T-helper 2 cell treated with Interferon-gamma antibody and Interleukin-4, amounts not matched to agents 100 ng/mL and 5 ng/mL, for 36 hours (primary cell): ENCODE measurements at regions not wholly inside any gene's neighbourhood (a gene's known extent, or its start where the extent isn't known, plus 50 kb on each side); places are given as distances from the start of the nearest gene placed in this dataset.
"Not testable (repeated sequence)": the region's sequence is repeated elsewhere in the genome, so short reads cannot be mapped to it uniquely, and the experiment has no call there.

Source experiments
- intact Hi-C: fragments of 100-400 bp; cut with micrococcal nuclease; formaldehyde crosslinking; loops from one replicate; pipeline ENCODE4 v1.15.1; 2023

DNA sequence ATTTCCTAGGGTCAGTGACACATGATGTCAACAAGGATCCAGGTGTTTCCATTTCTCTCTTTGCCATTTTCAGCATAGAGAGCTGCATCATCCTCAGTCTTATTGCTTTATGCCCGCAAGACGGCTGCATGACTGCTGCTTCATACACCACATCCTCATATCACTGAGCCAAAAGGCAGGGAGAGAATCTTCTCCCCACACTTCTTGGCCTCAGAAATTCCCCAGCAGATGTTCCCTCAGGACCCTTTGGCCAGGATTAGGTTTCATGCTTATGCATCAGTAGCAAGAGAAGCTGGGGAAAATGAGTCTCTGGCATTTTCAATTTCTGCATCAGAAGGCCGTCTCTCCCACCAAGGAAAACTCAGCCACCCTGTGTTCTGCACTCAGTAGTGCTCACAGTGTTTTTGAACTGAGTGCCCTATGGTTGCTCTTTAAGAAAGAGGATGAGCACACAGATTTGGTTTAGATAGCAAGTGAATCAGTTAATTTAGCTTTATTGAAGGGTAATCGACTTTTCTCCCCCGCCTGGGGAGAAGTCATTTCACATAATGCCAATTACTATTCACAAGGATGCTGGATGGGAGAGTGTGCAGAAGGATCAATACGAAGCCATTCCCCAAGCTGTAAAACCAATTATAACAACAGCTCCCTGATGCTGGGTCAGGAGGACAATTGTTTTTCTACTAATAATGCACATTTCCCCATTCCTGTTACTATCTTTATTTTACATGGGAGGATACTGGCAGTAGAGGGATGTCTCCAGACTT is 360.2 kb downstream of the HHIPL2 start:
- intact Hi-C loops = loop anchor here (5.0 kb wide), 1 partner anchor 1045 kb away; no protein-coding TSS in a partner anchor

DNA sequence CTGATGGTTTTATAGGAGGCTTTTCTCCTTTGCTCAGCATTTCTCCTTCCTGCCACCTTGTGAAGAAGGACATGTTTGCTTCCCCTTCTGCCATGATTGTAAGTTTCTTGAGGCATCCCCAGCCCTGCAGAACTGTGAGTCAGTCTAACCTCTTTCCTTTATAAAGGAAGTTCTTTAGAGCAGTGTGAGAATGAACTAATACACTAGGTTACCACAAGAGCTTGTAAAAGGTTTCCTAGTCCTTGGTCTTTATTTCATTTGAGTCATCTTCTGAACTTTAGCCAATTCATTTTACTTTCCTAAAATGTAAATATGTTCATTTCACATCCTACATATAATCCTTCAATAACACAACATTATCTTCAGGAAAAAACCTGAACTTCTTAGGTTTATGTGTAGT is 365.3 kb downstream of the HHIPL2 start:
- intact Hi-C loops = no loop called here

DNA sequence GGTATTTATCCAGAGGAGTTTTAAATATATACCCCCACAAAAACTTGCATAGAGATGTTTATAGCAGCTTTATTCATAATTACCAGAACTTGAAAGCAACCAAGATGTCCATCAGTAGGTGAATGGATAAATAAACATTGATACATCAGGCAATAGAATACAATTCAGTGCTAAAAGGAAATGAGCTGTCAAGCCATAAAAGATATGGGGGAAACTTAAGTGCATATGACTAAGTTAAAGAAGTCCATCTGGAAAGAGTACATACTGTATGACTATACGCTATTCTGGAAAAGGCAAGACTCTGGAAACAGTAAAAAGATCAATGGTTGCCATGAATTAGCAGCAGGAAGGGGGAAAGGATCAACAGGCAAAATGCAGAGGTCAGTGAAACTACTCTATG is 366.7 kb downstream of the HHIPL2 start:
- intact Hi-C loops = no loop called here

- intact Hi-C loops = not testable (repeated sequence)
Observed at GRCh38 chr1:222177496-222177895, 370.4 kb downstream of the HHIPL2 start.

DNA sequence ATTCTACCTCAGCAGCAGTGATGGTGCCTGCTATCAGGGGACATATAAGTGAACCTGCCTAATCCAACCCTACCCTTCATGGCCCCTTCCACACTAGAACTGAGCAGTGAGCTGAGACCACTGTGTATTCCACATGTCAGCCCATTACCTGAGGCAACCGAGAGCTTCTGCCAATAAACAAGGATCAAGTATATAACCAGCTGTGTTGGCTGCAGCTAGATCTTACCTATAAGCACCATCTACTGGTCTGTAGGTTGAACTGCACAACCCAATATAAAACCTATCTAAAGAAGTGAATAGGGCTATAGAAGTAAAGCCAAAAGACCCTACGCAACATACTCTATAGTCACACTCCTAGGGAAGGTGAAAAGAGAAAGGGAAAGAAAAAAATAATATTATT is 376.9 kb downstream of the HHIPL2 start:
- intact Hi-C loops = no loop called here

DNA sequence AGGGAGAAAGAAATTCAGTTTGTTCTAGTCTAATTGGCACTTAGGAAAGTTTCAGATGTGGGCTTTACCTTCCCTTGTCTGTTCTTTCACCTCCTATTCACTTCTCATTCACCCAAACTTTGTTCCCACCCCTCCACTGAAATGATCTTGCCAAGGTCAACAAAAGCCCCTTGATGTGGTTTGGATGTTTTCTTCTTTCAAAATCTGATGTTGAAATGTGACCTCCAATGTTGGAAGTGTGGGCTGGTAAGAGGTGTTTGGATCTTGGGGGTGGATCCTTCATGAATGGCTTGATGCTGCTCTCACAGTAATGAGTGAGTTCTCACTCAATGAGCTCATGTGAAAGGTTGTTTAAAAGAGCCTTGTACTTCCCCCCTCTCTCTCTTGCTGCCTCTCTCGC is 379.3 kb downstream of the HHIPL2 start:
- intact Hi-C loops = loop anchor here (5.0 kb wide), 1 partner anchor 691 kb away; no protein-coding TSS in a partner anchor

DNA sequence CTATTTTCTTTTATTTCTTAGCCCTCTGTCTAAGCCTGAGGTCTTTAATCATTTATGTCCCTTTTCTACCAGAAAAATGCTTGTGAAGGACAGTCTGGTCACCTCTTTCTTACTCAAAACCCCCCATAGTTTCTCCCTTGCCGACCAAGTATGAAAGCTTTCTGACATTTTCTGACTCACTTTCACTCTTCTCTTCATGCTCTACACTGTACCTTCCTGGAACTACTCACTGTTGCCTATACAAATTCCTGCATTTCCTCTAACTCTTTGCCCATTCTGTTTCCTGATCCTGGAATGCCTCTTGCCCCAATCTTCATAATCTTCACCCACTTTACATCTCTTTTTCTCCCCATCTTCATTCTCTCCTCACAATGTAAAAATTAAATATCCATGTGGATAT is 380.0 kb downstream of the HHIPL2 start:
- intact Hi-C loops = loop anchor here (5.0 kb wide), 1 partner anchor 691 kb away; no protein-coding TSS in a partner anchor

GRCh38 chr1:222167111-222167510 is 380.8 kb downstream of the HHIPL2 start:
- intact Hi-C loops = loop anchor here (5.0 kb wide), 1 partner anchor 690 kb away; no protein-coding TSS in a partner anchor

DNA sequence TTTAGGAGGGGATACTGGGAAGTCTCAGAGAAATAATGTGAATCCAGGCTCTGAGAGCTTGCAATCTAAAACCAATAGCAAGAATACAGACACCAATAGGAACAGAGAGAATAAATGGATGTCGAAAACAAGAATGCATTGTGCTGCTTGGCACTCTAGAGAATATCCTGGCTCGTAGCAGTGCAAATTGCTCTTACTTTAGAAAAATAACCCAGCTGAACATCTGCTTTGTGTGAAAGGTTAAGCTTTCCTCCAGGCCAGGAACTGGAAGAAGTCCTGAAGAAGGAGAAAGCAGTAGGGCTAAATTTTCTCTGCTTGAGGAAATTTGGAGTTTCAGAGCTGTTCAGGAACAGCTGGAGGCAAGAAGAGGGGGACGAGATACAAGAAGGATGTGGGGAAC is 382.3 kb downstream of the HHIPL2 start:
- intact Hi-C loops = loop anchor here (5.0 kb wide), 1 partner anchor 688 kb away; no protein-coding TSS in a partner anchor

DNA sequence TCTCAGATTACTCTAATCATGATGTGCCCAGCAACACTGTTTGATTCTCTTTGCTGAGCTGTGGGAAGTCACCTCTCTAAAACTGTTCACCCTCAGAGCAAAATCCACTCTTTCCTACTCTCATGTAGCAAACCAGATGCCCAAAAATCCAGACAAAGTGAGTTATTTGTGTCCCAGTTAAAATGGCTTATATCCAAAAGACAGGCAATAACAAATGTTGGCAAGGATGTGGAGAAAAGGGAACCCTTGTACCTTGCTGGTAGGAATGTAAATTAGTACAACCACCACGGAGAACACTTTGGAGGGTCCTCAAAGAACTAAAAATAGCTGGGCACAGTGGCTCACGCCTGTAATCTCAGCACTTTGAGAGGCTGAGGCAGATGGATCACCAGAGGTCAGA is 384.0 kb downstream of the HHIPL2 start:
- intact Hi-C loops = no loop called here

- intact Hi-C loops = no loop called here
Observed at GRCh38 chr1:222161676-222162075, 386.2 kb downstream of the HHIPL2 start.

DNA sequence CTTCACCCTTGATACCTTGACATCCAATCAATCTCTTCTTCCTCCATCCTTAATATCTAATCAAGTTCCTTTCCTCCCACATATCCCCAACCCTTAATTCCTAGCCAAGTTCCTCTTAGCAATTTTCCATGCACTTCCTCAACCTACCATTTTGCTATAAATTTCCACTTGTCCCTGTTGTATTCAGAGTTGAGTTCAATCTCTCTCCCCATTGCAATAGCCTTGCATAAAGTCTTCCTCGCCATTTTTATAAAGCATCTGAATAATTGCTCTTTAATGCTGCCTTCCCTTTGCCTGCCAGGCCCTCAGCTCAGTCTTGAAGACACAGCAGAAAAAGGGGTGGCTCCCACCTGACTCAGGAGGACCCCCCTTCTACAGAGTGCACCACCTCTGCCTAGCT is 390.3 kb downstream of the HHIPL2 start:
- intact Hi-C loops = no loop called here

GRCh38 chr1:222140206-222140605 is 398.3 kb upstream of the DUSP10 start:
- intact Hi-C loops = no loop called here

DNA sequence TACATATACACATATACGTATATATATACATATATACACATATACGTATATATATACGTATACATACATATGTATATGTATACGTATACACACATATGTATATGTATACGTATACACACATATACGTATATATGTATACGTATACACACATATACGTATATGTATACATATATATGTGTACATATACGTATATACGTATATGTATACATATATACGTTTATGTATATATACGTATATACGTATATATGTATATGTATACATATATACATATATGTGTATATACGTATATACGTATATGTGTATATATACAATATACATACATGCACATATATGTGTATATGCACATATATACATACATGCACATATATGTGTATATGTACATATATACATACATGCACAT is 396.2 kb upstream of the DUSP10 start:
- intact Hi-C loops = no loop called here

GRCh38 chr1:222136869-222137268 is 395.0 kb upstream of the DUSP10 start:
- intact Hi-C loops = no loop called here

DNA sequence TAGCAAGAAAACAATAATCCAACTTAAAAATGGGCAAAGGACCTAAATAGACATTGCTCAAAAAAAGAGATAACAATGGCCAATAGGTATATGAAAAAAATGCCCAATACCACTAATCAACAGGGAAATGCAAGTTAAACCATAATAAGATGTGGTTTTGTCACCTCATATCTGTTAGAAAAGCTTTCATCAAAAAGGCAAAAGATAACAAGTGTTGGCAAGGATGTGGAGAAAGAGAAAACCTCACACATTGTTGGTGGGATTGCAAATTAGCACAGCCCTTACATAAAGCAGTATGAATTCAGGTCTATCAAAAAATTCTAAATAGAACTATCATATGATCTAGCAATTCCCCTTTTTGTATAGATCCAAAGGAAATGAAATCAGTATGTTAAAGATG is 387.2 kb upstream of the DUSP10 start:
- intact Hi-C loops = no loop called here

- intact Hi-C loops = no loop called here
Observed at GRCh38 chr1:222127526-222128152, 385.8 kb upstream of the DUSP10 start.

GRCh38 chr1:222127096-222127495 is 385.2 kb upstream of the DUSP10 start:
- intact Hi-C loops = no loop called here

- intact Hi-C loops = no loop called here
Observed at GRCh38 chr1:222126052-222126451, 384.2 kb upstream of the DUSP10 start.

GRCh38 chr1:222124602-222125001 is 382.7 kb upstream of the DUSP10 start:
- intact Hi-C loops = no loop called here

DNA sequence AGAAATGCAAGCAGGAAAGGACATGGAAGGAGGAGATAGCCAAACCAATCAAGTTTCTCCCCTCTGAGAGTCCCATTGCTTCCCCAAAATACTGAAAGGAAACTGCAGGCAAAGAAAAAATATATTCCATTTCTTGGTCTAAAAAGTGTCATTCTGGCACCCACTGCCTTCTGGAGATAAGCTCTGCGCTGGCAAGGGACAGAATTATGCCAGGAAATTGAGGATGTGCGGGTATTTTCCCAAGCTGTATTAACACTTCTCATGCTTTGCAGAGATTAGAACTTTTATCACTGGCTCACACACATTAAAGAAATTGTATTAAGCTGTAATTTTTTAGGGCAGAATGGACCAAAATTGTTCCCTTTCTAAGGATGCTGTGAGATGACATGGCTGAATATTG is 381.2 kb upstream of the DUSP10 start:
- intact Hi-C loops = no loop called here

- intact Hi-C loops = no loop called here
Observed at GRCh38 chr1:222117809-222118208, 375.9 kb upstream of the DUSP10 start.
